ENCODE measurements at regions not wholly inside any gene's neighbourhood (a gene's known extent, or its start where the extent isn't known, plus 50 kb on each side); places are given as distances from the start of the nearest gene placed in this dataset.

- no peak for FAIRE-seq
- no peak for DNase-seq (ENCODE audit: low spot score)
Measured at GRCh38 chrX:129176710-129177109, 346.6 kb downstream of the SMARCA1 start.

GRCh38 chrX:129161108-129161507, 362.2 kb downstream of the SMARCA1 start:
- no peak for DNase-seq (ENCODE audit: low spot score)
- FAIRE-seq, result no peak

GRCh38 chrX:129158505-129158904, 364.8 kb downstream of the SMARCA1 start:
- FAIRE-seq (no peak), DNase-seq (ENCODE audit: low spot score) (no peak)

GRCh38 chrX:129145840-129146272, 377.4 kb downstream of the SMARCA1 start:
- DNase-seq (ENCODE audit: low spot score) (no peak), FAIRE-seq (no peak)

GRCh38 chrX:129145385-129145784, 377.9 kb downstream of the SMARCA1 start:
- DNase-seq (ENCODE audit: low spot score) (no peak), FAIRE-seq (no peak)

- no peak for FAIRE-seq
Measured at GRCh38 chrX:129144172-129145038, 378.9 kb downstream of the SMARCA1 start.

GRCh38 chrX:129139837-129140598, 383.3 kb downstream of the SMARCA1 start:
- DNase-seq (ENCODE audit: low spot score), result no peak
- FAIRE-seq, result no peak

More at GRCh38 chrX:129144172-129145038, 378.9 kb downstream of the SMARCA1 start:
- DNase-seq (ENCODE audit: low spot score), result no peak

GRCh38 chrX:129125122-129125914, 398.0 kb downstream of the SMARCA1 start:
- FAIRE-seq (no peak), DNase-seq (ENCODE audit: low spot score) (no peak)

GRCh38 chrX:129123795-129124194, 399.5 kb downstream of the SMARCA1 start:
- no peak for DNase-seq (ENCODE audit: low spot score)
- FAIRE-seq, result no peak

GRCh38 chrX:129116676-129117470, 406.4 kb downstream of the SMARCA1 start:
- DNase-seq (ENCODE audit: low spot score) (no peak), FAIRE-seq (no peak)

- DNase-seq (ENCODE audit: low spot score) (no peak), FAIRE-seq (no peak)
Measured at GRCh38 chrX:129115935-129116334, 407.4 kb downstream of the SMARCA1 start.

GRCh38 chrX:129115104-129115503, 408.2 kb downstream of the SMARCA1 start:
- peak; percentile 5 for DNase-seq (ENCODE audit: low spot score)

GRCh38 chrX:129111081-129111798, 412.1 kb downstream of the SMARCA1 start:
- FAIRE-seq (no peak), DNase-seq (ENCODE audit: low spot score) (no peak)

More at GRCh38 chrX:129115104-129115503, 408.2 kb downstream of the SMARCA1 start:
- FAIRE-seq, result no peak

GRCh38 chrX:129108936-129109335, 414.4 kb downstream of the SMARCA1 start:
- DNase-seq (ENCODE audit: low spot score) (no peak), FAIRE-seq (no peak)

GRCh38 chrX:129099207-129099606, 424.1 kb downstream of the SMARCA1 start:
- DNase-seq (ENCODE audit: low spot score) (no peak), FAIRE-seq (no peak)

GRCh38 chrX:129097668-129098067, 425.6 kb downstream of the SMARCA1 start:
- DNase-seq (ENCODE audit: low spot score), result no peak
- no peak for FAIRE-seq

GRCh38 chrX:129093706-129094105, 429.6 kb downstream of the SMARCA1 start:
- FAIRE-seq (no peak), DNase-seq (ENCODE audit: low spot score) (no peak)

GRCh38 chrX:129092757-129093156, 430.5 kb downstream of the SMARCA1 start:
- FAIRE-seq, result no peak
- DNase-seq (ENCODE audit: low spot score), result no peak

GRCh38 chrX:129092242-129092641, 431.0 kb downstream of the SMARCA1 start:
- FAIRE-seq, result no peak

GRCh38 chrX:129091097-129091496, 432.2 kb downstream of the SMARCA1 start:
- FAIRE-seq, result no peak
- no peak for DNase-seq (ENCODE audit: low spot score)

More at GRCh38 chrX:129092242-129092641, 431.0 kb downstream of the SMARCA1 start:
- no peak for DNase-seq (ENCODE audit: low spot score)
